ENCODE measurements at regions not wholly inside any gene's neighbourhood (a gene's known extent, or its start where the extent isn't known, plus 50 kb on each side); places are given as distances from the start of the nearest gene placed in this dataset.

GRCh38 chr6:95784019-95784418, 206.7 kb downstream of the MANEA start:
- no peak for DNase-seq

GRCh38 chr6:95784869-95785268, 207.5 kb downstream of the MANEA start:
- no peak for DNase-seq

GRCh38 chr6:95785785-95786184, 208.4 kb downstream of the MANEA start:
- DNase-seq = no peak

GRCh38 chr6:95786802-95787201, 209.5 kb downstream of the MANEA start:
- DNase-seq = no peak

- DNase-seq = no peak
Observed at GRCh38 chr6:95790787-95791186, 213.5 kb downstream of the MANEA start.

- DNase-seq = no peak
Observed at GRCh38 chr6:95794749-95795148, 217.4 kb downstream of the MANEA start.

- no peak for DNase-seq
Observed at GRCh38 chr6:95795927-95796326, 218.6 kb downstream of the MANEA start.

GRCh38 chr6:95797054-95797453, 218.7 kb upstream of the FUT9 start:
- DNase-seq = no peak

GRCh38 chr6:95802978-95803377, 212.8 kb upstream of the FUT9 start:
- DNase-seq = no peak

GRCh38 chr6:95803889-95804288, 211.9 kb upstream of the FUT9 start:
- DNase-seq = no peak

- DNase-seq = no peak
Observed at GRCh38 chr6:95804847-95805541, 210.8 kb upstream of the FUT9 start.

- no peak for DNase-seq
Observed at GRCh38 chr6:95805699-95806098, 210.1 kb upstream of the FUT9 start.

GRCh38 chr6:95815389-95816056, 200.3 kb upstream of the FUT9 start:
- DNase-seq = no peak

GRCh38 chr6:95819461-95819860, 196.3 kb upstream of the FUT9 start:
- DNase-seq = no peak

GRCh38 chr6:95819939-95820338, 195.8 kb upstream of the FUT9 start:
- DNase-seq = no peak

- DNase-seq = no peak
Observed at GRCh38 chr6:95830859-95831557, 184.8 kb upstream of the FUT9 start.

- no peak for DNase-seq
Observed at GRCh38 chr6:95837890-95838289, 177.9 kb upstream of the FUT9 start.

- no peak for DNase-seq
Observed at GRCh38 chr6:95841560-95841959, 174.2 kb upstream of the FUT9 start.

- DNase-seq = no peak
Observed at GRCh38 chr6:95846652-95847051, 169.1 kb upstream of the FUT9 start.

GRCh38 chr6:95847061-95847460, 168.7 kb upstream of the FUT9 start:
- peak; percentile 4 for DNase-seq

GRCh38 chr6:95848717-95849116, 167.1 kb upstream of the FUT9 start:
- DNase-seq = peak; percentile 0

GRCh38 chr6:95856876-95857364, 158.9 kb upstream of the FUT9 start:
- no peak for DNase-seq

- no peak for DNase-seq
Observed at GRCh38 chr6:95865857-95866256, 149.9 kb upstream of the FUT9 start.

GRCh38 chr6:95866732-95867131, 149.0 kb upstream of the FUT9 start:
- DNase-seq = no peak

Data from NCI-H146 (cell line).